ENCODE measurements at regions not wholly inside any gene's neighbourhood (a gene's known extent, or its start where the extent isn't known, plus 50 kb on each side); places are given as distances from the start of the nearest gene placed in this dataset.

GRCh38 chr5:2861605-2862004, 110.1 kb upstream of the IRX2 start:
- no peaks in the 10 kb centered on the region for H3K36me3 ChIP-seq (ENCODE audit: insufficient read depth, low read length)
- TF ChIP-seq EZH2 (IDR thresholded peaks at IDR 0.05; ENCODE audit: borderline replicate concordance, low read depth, low read length, severe bottlenecking): no peak
- TF ChIP-seq, protein P1, sequence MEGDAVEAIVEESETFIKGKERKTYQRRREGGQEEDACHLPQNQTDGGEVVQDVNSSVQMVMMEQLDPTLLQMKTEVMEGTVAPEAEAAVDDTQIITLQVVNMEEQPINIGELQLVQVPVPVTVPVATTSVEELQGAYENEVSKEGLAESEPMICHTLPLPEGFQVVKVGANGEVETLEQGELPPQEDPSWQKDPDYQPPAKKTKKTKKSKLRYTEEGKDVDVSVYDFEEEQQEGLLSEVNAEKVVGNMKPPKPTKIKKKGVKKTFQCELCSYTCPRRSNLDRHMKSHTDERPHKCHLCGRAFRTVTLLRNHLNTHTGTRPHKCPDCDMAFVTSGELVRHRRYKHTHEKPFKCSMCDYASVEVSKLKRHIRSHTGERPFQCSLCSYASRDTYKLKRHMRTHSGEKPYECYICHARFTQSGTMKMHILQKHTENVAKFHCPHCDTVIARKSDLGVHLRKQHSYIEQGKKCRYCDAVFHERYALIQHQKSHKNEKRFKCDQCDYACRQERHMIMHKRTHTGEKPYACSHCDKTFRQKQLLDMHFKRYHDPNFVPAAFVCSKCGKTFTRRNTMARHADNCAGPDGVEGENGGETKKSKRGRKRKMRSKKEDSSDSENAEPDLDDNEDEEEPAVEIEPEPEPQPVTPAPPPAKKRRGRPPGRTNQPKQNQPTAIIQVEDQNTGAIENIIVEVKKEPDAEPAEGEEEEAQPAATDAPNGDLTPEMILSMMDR (IDR thresholded peaks at IDR 0.05; ENCODE audit: borderline replicate concordance, extremely low read depth, low read length, poor library complexity, severe bottlenecking): no peak
- no peaks in the 10 kb centered on the region for H4K20me1 ChIP-seq (ENCODE audit: insufficient read depth, low read length)
- peak; percentile 93 for ATAC-seq (ENCODE audit: insufficient read depth, low read depth)
- H3K4me1 ChIP-seq (ENCODE audit: insufficient read depth, low read length): peaks cover 72% of the 10 kb centered on the region
- no peaks in the 10 kb centered on the region for H3K27me3 ChIP-seq (ENCODE audit: insufficient read depth, low read length, poor library complexity)
- H3K9ac ChIP-seq (ENCODE audit: low read depth, low read length): peak overlapping the region; percentile 36
- H3K4me2 ChIP-seq (ENCODE audit: insufficient read depth, low read length): peak overlapping the region; percentile 37
- H3K79me2 ChIP-seq (ENCODE audit: insufficient read depth, low read length): no peaks in the 10 kb centered on the region
- no peaks in the 10 kb centered on the region for H3K9me3 ChIP-seq (ENCODE audit: insufficient read depth, low read length, severe bottlenecking)
- no peak overlapping the region for H2AFZ ChIP-seq (ENCODE audit: low read depth, low read length)
- no peak overlapping the region for H3K4me3 ChIP-seq (ENCODE audit: low read depth in 1 of 2, low read length in 2 of 2)
- peak overlapping the region; percentile 78 for H3K27ac ChIP-seq (ENCODE audit: low read length)
- DNase-seq: peak; percentile 82

- H3K27me3 ChIP-seq (ENCODE audit: insufficient read depth, low read length, poor library complexity): no peaks in the 10 kb centered on the region
- DNase-seq: no peak
- no peaks in the 10 kb centered on the region for H3K79me2 ChIP-seq (ENCODE audit: insufficient read depth, low read length)
- no peaks in the 10 kb centered on the region for H4K20me1 ChIP-seq (ENCODE audit: insufficient read depth, low read length)
- H3K27ac ChIP-seq (ENCODE audit: low read length): peak overlapping the region; percentile 78
- no peak overlapping the region for H3K4me2 ChIP-seq (ENCODE audit: insufficient read depth, low read length)
- no peaks in the 10 kb centered on the region for H3K36me3 ChIP-seq (ENCODE audit: insufficient read depth, low read length)
- H3K4me1 ChIP-seq (ENCODE audit: insufficient read depth, low read length): peaks cover 57% of the 10 kb centered on the region
- no peak overlapping the region for H3K4me3 ChIP-seq (ENCODE audit: low read depth in 1 of 2, low read length in 2 of 2)
- H3K9ac ChIP-seq (ENCODE audit: low read depth, low read length): no peak overlapping the region
- H2AFZ ChIP-seq (ENCODE audit: low read depth, low read length): no peak overlapping the region
- ATAC-seq (ENCODE audit: insufficient read depth, low read depth): no peak
- H3K9me3 ChIP-seq (ENCODE audit: insufficient read depth, low read length, severe bottlenecking): no peaks in the 10 kb centered on the region
- no peak for TF ChIP-seq EZH2 (IDR thresholded peaks at IDR 0.05; ENCODE audit: borderline replicate concordance, low read depth, low read length, severe bottlenecking)
- TF ChIP-seq, protein P1 (IDR thresholded peaks at IDR 0.05; ENCODE audit: borderline replicate concordance, extremely low read depth, low read length, poor library complexity, severe bottlenecking): no peak
Measured at GRCh38 chr5:2860101-2860500, 108.6 kb upstream of the IRX2 start.

- DNase-seq (peak; percentile 48), ATAC-seq (ENCODE audit: insufficient read depth, low read depth) (peak; percentile 54)
- Histone ChIP-seq H2AFZ (ENCODE audit: low read depth, low read length) (peak overlapping the region; percentile 37; the same call in 1 of the 2 replicates), H3K4me1 (ENCODE audit: insufficient read depth, low read length) (peaks cover 49% of the 10 kb centered on the region), H3K79me2 (ENCODE audit: insufficient read depth, low read length) (no peaks in the 10 kb centered on the region), H3K36me3 (ENCODE audit: insufficient read depth, low read length) (no peaks in the 10 kb centered on the region), H3K4me3 (ENCODE audit: low read depth in 1 of 2, low read length in 2 of 2) (no peak overlapping the region), H4K20me1 (ENCODE audit: insufficient read depth, low read length) (no peaks in the 10 kb centered on the region), H3K27me3 (ENCODE audit: insufficient read depth, low read length, poor library complexity) (no peaks in the 10 kb centered on the region), H3K4me2 (ENCODE audit: insufficient read depth, low read length) (0 out of 2 replicates have a peak overlapping the region, but pooled peaks have one; percentile 1), H3K9ac (ENCODE audit: low read depth, low read length) (no peak overlapping the region), H3K27ac (ENCODE audit: low read length) (peak overlapping the region; percentile 73), H3K9me3 (ENCODE audit: insufficient read depth, low read length, severe bottlenecking) (no peaks in the 10 kb centered on the region)
- TF ChIP-seq EZH2 (IDR thresholded peaks at IDR 0.05; ENCODE audit: borderline replicate concordance, low read depth, low read length, severe bottlenecking): no peak
- TF ChIP-seq, protein P1 (IDR thresholded peaks at IDR 0.05; ENCODE audit: borderline replicate concordance, extremely low read depth, low read length, poor library complexity, severe bottlenecking): no peak
Measured at GRCh38 chr5:2857837-2858236, 106.4 kb upstream of the IRX2 start.

- no peak overlapping the region for H3K4me3 ChIP-seq (ENCODE audit: low read depth in 1 of 2, low read length in 2 of 2)
- H3K9ac ChIP-seq (ENCODE audit: low read depth, low read length): no peak overlapping the region
- H3K4me2 ChIP-seq (ENCODE audit: insufficient read depth, low read length): no peak overlapping the region
- H3K27me3 ChIP-seq (ENCODE audit: insufficient read depth, low read length, poor library complexity): no peaks in the 10 kb centered on the region
- TF ChIP-seq EZH2 (IDR thresholded peaks at IDR 0.05; ENCODE audit: borderline replicate concordance, low read depth, low read length, severe bottlenecking): no peak
- TF ChIP-seq, protein P1 (IDR thresholded peaks at IDR 0.05; ENCODE audit: borderline replicate concordance, extremely low read depth, low read length, poor library complexity, severe bottlenecking): no peak
- H2AFZ ChIP-seq (ENCODE audit: low read depth, low read length): no peak overlapping the region
- H3K36me3 ChIP-seq (ENCODE audit: insufficient read depth, low read length): no peaks in the 10 kb centered on the region
- DNase-seq (no peak), ATAC-seq (ENCODE audit: insufficient read depth, low read depth) (no peak)
- H3K4me1 ChIP-seq (ENCODE audit: insufficient read depth, low read length): peaks cover 42% of the 10 kb centered on the region
- H3K9me3 ChIP-seq (ENCODE audit: insufficient read depth, low read length, severe bottlenecking): no peaks in the 10 kb centered on the region
- no peak overlapping the region for H3K27ac ChIP-seq (ENCODE audit: low read length)
- no peaks in the 10 kb centered on the region for H4K20me1 ChIP-seq (ENCODE audit: insufficient read depth, low read length)
- no peaks in the 10 kb centered on the region for H3K79me2 ChIP-seq (ENCODE audit: insufficient read depth, low read length)
Measured at GRCh38 chr5:2856206-2856605, 104.7 kb upstream of the IRX2 start.

All from DND-41 (cell line).